H1 (cell line): ENCODE measurements at regions not wholly inside any gene's neighbourhood (a gene's known extent, or its start where the extent isn't known, plus 50 kb on each side); places are given as distances from the start of the nearest gene placed in this dataset.

ENCODE experiments used
- BCL11A ChIP-seq, 2 experiments: IDR thresholded peaks; one replicate each; pipeline ENCODE4 v1.6.1; 2011; ENCODE audit warnings: low read depth in 2 of 2, low read length in 2 of 2, mild to moderate bottlenecking in 2 of 2
- CEBPB ChIP-seq: IDR thresholded peaks from 2 replicates; pipeline ENCODE4 v1.6.1; 2012; ENCODE audit warnings: low read depth, low read length
- TF ChIP-seq, protein P1 (sequence below): IDR thresholded peaks from 2 replicates; pipeline ENCODE4 v1.6.1; 2011; ENCODE audit warnings: low read depth, mild to moderate bottlenecking, low read length; ENCODE audit not compliant: insufficient read depth

DNA sequence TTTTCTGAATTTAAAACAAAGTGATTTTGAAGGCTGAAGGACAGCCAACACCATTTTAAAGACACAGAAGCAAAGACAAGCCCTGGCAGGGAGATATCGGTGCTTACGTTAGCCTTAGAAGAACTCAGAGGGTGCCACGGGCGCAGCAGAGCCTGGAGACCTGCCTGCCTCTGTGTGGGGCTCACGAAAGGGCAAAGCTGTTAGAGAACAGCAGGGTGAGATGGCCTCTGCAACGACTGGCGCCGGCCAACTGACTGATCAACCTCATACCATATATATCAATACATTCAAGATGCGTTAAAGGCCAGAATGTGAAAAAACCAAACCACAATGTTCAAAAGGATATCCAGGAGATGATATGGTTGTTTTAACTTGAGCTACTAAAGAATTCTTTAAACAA lies 151.0 kb upstream of the RPS6KA2 start (continued):
- no peak for TF ChIP-seq CEBPB
- TF ChIP-seq BCL11A (IDR thresholded peaks at IDR 0.05; ENCODE audit: low read depth in 2 of 2, low read length in 2 of 2): no peak
- TF ChIP-seq, protein P1, sequence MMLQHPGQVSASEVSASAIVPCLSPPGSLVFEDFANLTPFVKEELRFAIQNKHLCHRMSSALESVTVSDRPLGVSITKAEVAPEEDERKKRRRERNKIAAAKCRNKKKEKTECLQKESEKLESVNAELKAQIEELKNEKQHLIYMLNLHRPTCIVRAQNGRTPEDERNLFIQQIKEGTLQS: no peak
